Fibroblast of lung (primary cell): ENCODE measurements at regions not wholly inside any gene's neighbourhood (a gene's known extent, or its start where the extent isn't known, plus 50 kb on each side); places are given as distances from the start of the nearest gene placed in this dataset.

Source experiments
- EZH2 ChIP-seq: IDR thresholded peaks from 2 replicates; pipeline ENCODE4 v1.5.1; 2012; ENCODE audit warnings: low read length, control low read depth, mild to moderate bottlenecking; ENCODE audit errors: missing control alignments
- TF ChIP-seq, protein P1 (sequence below), 2 donors: IDR thresholded peaks in 1 of 2; conservative IDR thresholded peaks in 1 of 2; 1 replicate in 1 of 2; 2 replicates in 1 of 2; pipeline ENCODE4 v1.5.1; 2011 to 2012; ENCODE audit warnings: low read length in 2 of 2, control low read depth in 1 of 2, inconsistent platforms in 1 of 2, low read depth in 1 of 2, mild to moderate bottlenecking in 1 of 2

DNA sequence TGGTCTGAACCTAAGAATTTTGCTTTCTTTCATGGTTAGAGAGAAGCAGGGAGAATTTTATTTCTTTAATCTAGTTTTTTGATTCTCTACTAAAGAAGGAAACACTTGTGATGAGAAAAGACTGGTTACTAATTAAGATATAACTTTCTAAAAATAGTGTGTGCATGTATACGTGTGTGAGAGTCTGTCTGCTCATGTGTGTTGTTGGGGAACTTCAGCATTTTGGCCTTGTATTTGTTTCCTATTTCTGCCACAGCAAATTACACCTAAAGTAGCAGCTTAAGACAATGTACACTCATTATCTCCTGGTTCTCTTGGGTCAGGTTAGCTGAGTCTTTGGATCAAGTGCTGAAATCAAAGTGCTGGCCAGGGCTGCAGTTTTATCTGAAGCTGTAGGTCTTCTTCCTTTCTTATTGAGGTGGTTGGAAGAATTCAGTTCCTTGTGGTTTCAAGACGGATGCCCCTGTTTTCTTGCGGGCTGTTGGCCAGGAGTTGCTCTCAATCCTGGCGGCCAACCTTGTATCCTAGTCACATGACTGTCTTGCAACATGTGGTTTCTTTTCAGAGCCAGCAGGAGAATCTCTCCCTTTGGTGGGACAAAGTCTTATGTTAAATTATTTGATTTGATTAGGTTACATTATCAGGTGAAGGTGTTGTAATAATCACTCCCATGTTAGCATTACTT lies 188.4 kb upstream of the CLNK start:
- TF ChIP-seq, protein P1, sequence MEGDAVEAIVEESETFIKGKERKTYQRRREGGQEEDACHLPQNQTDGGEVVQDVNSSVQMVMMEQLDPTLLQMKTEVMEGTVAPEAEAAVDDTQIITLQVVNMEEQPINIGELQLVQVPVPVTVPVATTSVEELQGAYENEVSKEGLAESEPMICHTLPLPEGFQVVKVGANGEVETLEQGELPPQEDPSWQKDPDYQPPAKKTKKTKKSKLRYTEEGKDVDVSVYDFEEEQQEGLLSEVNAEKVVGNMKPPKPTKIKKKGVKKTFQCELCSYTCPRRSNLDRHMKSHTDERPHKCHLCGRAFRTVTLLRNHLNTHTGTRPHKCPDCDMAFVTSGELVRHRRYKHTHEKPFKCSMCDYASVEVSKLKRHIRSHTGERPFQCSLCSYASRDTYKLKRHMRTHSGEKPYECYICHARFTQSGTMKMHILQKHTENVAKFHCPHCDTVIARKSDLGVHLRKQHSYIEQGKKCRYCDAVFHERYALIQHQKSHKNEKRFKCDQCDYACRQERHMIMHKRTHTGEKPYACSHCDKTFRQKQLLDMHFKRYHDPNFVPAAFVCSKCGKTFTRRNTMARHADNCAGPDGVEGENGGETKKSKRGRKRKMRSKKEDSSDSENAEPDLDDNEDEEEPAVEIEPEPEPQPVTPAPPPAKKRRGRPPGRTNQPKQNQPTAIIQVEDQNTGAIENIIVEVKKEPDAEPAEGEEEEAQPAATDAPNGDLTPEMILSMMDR (conservative IDR thresholded peaks at IDR 0.05 in 1 of 2, IDR thresholded peaks at IDR 0.05 in 1 of 2; ENCODE audit: low read depth in 1 of 2, low read length in 2 of 2) = no peak
- no peak for TF ChIP-seq EZH2
